HCT116 (cell line): ENCODE measurements at regions not wholly inside any gene's neighbourhood (a gene's known extent, or its start where the extent isn't known, plus 50 kb on each side); places are given as distances from the start of the nearest gene placed in this dataset.

Source experiments
- CEBPB ChIP-seq: IDR thresholded peaks from 2 replicates; pipeline ENCODE4 v1.6.1; 2012; ENCODE audit warnings: low read depth
- POLR2A ChIP-seq: IDR thresholded peaks from 2 replicates; pipeline ENCODE4 v1.7.0; 2011; ENCODE audit warnings: borderline replicate concordance; ENCODE audit not compliant: insufficient read depth, insufficient read length; ENCODE audit errors: extremely low read depth
- POLR2AphosphoS5 ChIP-seq: IDR thresholded peaks from 2 replicates; pipeline ENCODE4 v1.6.1; 2011; ENCODE audit warnings: mild to moderate bottlenecking, low read depth, low read length, moderate library complexity
- TF ChIP-seq, protein P1 (sequence below), 3 experiments: fragments of 200-600 bp in 1 of 3; sonication (generic) in 1 of 3; IDR thresholded peaks in 2 of 3; conservative IDR thresholded peaks in 1 of 3; 2 replicates each; pipeline ENCODE4 v1.5.1; 2012 to 2017; ENCODE audit warnings: low read depth in 2 of 3, low read length in 2 of 3, antibody characterized with exemption in 1 of 3, borderline replicate concordance in 1 of 3, control low read depth in 1 of 3, mild to moderate bottlenecking in 1 of 3, mixed read lengths in 1 of 3, mixed run types in 1 of 3, moderate library complexity in 1 of 3; ENCODE audit not compliant: insufficient read depth in 1 of 3
- TF ChIP-seq, protein P2 (sequence below): IDR thresholded peaks from 2 replicates; pipeline ENCODE4 v1.6.1; 2012

DNA sequence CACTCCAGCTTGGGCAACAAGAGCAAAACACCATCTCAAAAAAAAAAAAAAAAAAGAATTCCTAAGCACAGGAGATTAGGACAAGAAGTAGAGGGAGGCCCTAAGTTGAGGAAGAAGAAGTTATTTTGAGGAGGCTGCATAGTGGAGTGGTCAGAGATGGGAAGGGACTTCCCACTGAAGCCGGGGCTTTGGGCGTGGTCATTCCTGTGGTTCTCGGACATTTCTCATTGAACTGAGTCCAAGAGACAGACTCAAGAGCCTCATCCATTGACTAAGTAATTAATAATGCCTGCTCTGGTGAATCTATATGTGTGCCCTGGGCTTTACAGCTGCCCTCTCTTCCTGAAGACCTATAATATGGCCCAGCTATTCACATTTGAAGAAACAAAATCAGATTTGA is 53.2 kb upstream of the FTH1 start:
- TF ChIP-seq, protein P1, sequence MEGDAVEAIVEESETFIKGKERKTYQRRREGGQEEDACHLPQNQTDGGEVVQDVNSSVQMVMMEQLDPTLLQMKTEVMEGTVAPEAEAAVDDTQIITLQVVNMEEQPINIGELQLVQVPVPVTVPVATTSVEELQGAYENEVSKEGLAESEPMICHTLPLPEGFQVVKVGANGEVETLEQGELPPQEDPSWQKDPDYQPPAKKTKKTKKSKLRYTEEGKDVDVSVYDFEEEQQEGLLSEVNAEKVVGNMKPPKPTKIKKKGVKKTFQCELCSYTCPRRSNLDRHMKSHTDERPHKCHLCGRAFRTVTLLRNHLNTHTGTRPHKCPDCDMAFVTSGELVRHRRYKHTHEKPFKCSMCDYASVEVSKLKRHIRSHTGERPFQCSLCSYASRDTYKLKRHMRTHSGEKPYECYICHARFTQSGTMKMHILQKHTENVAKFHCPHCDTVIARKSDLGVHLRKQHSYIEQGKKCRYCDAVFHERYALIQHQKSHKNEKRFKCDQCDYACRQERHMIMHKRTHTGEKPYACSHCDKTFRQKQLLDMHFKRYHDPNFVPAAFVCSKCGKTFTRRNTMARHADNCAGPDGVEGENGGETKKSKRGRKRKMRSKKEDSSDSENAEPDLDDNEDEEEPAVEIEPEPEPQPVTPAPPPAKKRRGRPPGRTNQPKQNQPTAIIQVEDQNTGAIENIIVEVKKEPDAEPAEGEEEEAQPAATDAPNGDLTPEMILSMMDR (IDR thresholded peaks at IDR 0.05 in 2 of 3, conservative IDR thresholded peaks at IDR 0.05 in 1 of 3; ENCODE audit: borderline replicate concordance in 1 of 3, insufficient read depth in 1 of 3, low read depth in 2 of 3, low read length in 2 of 3) = no peak
- TF ChIP-seq POLR2A (no peak), CEBPB (no peak), POLR2AphosphoS5 (no peak)
- TF ChIP-seq, protein P2, sequence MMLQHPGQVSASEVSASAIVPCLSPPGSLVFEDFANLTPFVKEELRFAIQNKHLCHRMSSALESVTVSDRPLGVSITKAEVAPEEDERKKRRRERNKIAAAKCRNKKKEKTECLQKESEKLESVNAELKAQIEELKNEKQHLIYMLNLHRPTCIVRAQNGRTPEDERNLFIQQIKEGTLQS = no peak
